ENCODE measurements at regions not wholly inside any gene's neighbourhood (a gene's known extent, or its start where the extent isn't known, plus 50 kb on each side); places are given as distances from the start of the nearest gene placed in this dataset.

DNA sequence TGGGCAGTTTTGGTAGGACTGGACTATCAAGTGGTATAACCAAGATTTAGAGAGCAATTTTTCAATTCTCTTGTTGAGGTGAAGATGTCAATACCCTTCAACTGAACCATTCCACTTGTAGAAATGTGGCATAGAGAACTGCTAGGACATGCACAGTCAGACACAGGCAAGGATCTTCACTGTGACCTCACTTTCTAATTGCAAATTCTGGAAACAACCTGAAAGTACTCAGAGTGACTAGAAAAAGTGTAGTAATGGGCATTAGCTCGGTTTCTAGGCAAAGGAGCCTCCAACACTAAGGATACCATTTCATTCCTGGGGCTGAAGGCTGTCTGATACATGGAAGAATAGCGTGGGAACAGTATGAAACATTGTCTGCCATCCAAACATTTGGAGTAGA is 433.0 kb upstream of the RUNX1 start:
- no peaks in the 10 kb centered on the region for H3K36me3 ChIP-seq (ENCODE audit: control insufficient read depth in 2 of 2, extremely low read depth in 1 of 2, insufficient read depth in 2 of 2, low read length in 2 of 2)
- no peak overlapping the region for H3K27ac ChIP-seq (ENCODE audit: insufficient read depth, low read depth, low read length)
- H3K79me2 ChIP-seq (ENCODE audit: control insufficient read depth, insufficient read depth, low read length): no peaks in the 10 kb centered on the region
- no peak overlapping the region for H2AFZ ChIP-seq (ENCODE audit: low read depth, low read length)
- FAIRE-seq (no peak), DNase-seq (ENCODE audit: low read depth, low spot score) (no peak)
- H3K4me2 ChIP-seq (ENCODE audit: insufficient read depth, low read length): no peak overlapping the region
- no peaks in the 10 kb centered on the region for H3K9me1 ChIP-seq (replicated peaks; ENCODE audit: control insufficient read depth, extremely low read depth, insufficient read depth, low read length)
- no peaks in the 10 kb centered on the region for H3K9me3 ChIP-seq (replicated peaks; ENCODE audit: control insufficient read depth, insufficient read depth, low read length)
- no peak overlapping the region for H3K4me3 ChIP-seq (replicated peaks in 1 of 3; ENCODE audit: insufficient read depth in 1 of 3, low read depth in 1 of 3, low read length in 3 of 3)
- no peak overlapping the region for H3K9ac ChIP-seq (replicated peaks; ENCODE audit: extremely low read depth, insufficient read depth, low read length)
- ChIA-PET POLR2A (no interaction called here), CTCF (no interaction called here)
- intact Hi-C loops (cut with micrococcal nuclease): no loop called here
- H3K4me1 ChIP-seq (ENCODE audit: control insufficient read depth, extremely low read depth, insufficient read depth, low read length): peaks cover 17% of the 10 kb centered on the region
- H3K27me3 ChIP-seq (ENCODE audit: control insufficient read depth in 2 of 2, insufficient read depth in 2 of 2, low read length in 2 of 2): peaks cover 2% of the 10 kb centered on the region in 2 experiments
- no TSS peak for BruUV-seq (replicated peaks)
- no peaks in the 10 kb centered on the region for H4K20me1 ChIP-seq (replicated peaks; ENCODE audit: control insufficient read depth, extremely low read depth, insufficient read depth, low read length)
- dilution Hi-C loops (cut with MboI; ENCODE audit: extremely low pct_ligation_motif_present, low sequenced_read_pairs): no loop called here
- TF ChIP-seq POLR2A (IDR thresholded peaks at IDR 0.05; ENCODE audit: low read depth, low read length): no peak
- no peak for TF ChIP-seq EZH2 (IDR thresholded peaks at IDR 0.05; ENCODE audit: borderline replicate concordance, low read depth, low read length, severe bottlenecking)
- TF ChIP-seq, protein P1, sequence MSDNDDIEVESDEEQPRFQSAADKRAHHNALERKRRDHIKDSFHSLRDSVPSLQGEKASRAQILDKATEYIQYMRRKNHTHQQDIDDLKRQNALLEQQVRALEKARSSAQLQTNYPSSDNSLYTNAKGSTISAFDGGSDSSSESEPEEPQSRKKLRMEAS (IDR thresholded peaks at IDR 0.05; ENCODE audit: insufficient read depth, insufficient read length): no peak
- TF ChIP-seq JUN (IDR thresholded peaks at IDR 0.05; ENCODE audit: borderline replicate concordance, insufficient read depth, insufficient read length, low read depth): no peak
- TF ChIP-seq MYC (IDR thresholded peaks at IDR 0.05; ENCODE audit: low read depth, low read length): no peak
- TF ChIP-seq POLR2AphosphoS5 (IDR thresholded peaks at IDR 0.05; ENCODE audit: insufficient read depth, low read depth, low read length): no peak
- TF ChIP-seq, protein P2, sequence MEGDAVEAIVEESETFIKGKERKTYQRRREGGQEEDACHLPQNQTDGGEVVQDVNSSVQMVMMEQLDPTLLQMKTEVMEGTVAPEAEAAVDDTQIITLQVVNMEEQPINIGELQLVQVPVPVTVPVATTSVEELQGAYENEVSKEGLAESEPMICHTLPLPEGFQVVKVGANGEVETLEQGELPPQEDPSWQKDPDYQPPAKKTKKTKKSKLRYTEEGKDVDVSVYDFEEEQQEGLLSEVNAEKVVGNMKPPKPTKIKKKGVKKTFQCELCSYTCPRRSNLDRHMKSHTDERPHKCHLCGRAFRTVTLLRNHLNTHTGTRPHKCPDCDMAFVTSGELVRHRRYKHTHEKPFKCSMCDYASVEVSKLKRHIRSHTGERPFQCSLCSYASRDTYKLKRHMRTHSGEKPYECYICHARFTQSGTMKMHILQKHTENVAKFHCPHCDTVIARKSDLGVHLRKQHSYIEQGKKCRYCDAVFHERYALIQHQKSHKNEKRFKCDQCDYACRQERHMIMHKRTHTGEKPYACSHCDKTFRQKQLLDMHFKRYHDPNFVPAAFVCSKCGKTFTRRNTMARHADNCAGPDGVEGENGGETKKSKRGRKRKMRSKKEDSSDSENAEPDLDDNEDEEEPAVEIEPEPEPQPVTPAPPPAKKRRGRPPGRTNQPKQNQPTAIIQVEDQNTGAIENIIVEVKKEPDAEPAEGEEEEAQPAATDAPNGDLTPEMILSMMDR (IDR thresholded peaks at IDR 0.05; ENCODE audit: extremely low read depth in 1 of 2, insufficient read depth in 1 of 2, low read depth in 1 of 2, low read length in 2 of 2): no peak

DNA sequence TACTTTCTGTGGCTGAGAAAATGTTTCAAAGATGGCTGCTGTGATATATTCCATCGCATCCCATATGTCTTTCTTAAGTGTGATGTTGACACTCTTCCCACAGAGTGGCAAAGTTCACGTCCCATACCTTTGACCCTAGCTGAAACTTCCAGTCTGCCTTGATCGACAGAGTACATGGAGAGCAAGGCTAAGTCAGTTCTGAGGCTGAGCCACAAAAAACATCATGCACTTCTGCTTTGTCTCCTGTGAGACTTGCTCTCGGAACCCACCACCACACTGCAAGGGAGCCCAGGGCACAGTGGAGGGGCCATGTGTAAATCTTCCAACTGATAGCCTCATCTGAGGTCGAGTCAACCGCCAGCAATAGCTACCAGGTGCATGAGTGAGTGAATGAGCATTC is 431.9 kb upstream of the RUNX1 start:
- H3K36me3 ChIP-seq (ENCODE audit: control insufficient read depth in 2 of 2, extremely low read depth in 1 of 2, insufficient read depth in 2 of 2, low read length in 2 of 2): no peaks in the 10 kb centered on the region
- intact Hi-C loops (cut with micrococcal nuclease) (no loop called here), dilution Hi-C loops (cut with MboI; ENCODE audit: extremely low pct_ligation_motif_present, low sequenced_read_pairs) (no loop called here)
- no peak overlapping the region for H3K9ac ChIP-seq (replicated peaks; ENCODE audit: extremely low read depth, insufficient read depth, low read length)
- FAIRE-seq (no peak), DNase-seq (ENCODE audit: low read depth, low spot score) (no peak)
- no TSS peak for BruUV-seq (replicated peaks)
- no peaks in the 10 kb centered on the region for H3K9me1 ChIP-seq (replicated peaks; ENCODE audit: control insufficient read depth, extremely low read depth, insufficient read depth, low read length)
- no peak overlapping the region for H3K27ac ChIP-seq (ENCODE audit: insufficient read depth, low read depth, low read length)
- no peaks in the 10 kb centered on the region for H3K79me2 ChIP-seq (ENCODE audit: control insufficient read depth, insufficient read depth, low read length)
- ChIA-PET CTCF (no interaction called here), POLR2A (no interaction called here)
- H2AFZ ChIP-seq (ENCODE audit: low read depth, low read length): no peak overlapping the region
- H4K20me1 ChIP-seq (replicated peaks; ENCODE audit: control insufficient read depth, extremely low read depth, insufficient read depth, low read length): no peaks in the 10 kb centered on the region
- no peaks in the 10 kb centered on the region for H3K9me3 ChIP-seq (replicated peaks; ENCODE audit: control insufficient read depth, insufficient read depth, low read length)
- H3K4me3 ChIP-seq (replicated peaks in 1 of 3; ENCODE audit: insufficient read depth in 1 of 3, low read depth in 1 of 3, low read length in 3 of 3): no peak overlapping the region
- peaks cover 0 to 2% of the 10 kb centered on the region in 2 experiments for H3K27me3 ChIP-seq (ENCODE audit: control insufficient read depth in 2 of 2, insufficient read depth in 2 of 2, low read length in 2 of 2)
- H3K4me2 ChIP-seq (ENCODE audit: insufficient read depth, low read length): no peak overlapping the region
- no peak for TF ChIP-seq GATA2 (IDR thresholded peaks at IDR 0.05; ENCODE audit: insufficient read depth, insufficient read length, low read depth, low read length)
- TF ChIP-seq MYC (IDR thresholded peaks at IDR 0.05; ENCODE audit: low read depth, low read length): no peak
- TF ChIP-seq, protein P2 (IDR thresholded peaks at IDR 0.05; ENCODE audit: extremely low read depth in 1 of 2, insufficient read depth in 1 of 2, low read depth in 1 of 2, low read length in 2 of 2): no peak
- TF ChIP-seq, protein P1 (IDR thresholded peaks at IDR 0.05; ENCODE audit: insufficient read depth, insufficient read length): no peak
- no peak for TF ChIP-seq POLR2A (IDR thresholded peaks at IDR 0.05; ENCODE audit: low read depth, low read length)
- no peak for TF ChIP-seq FOS (IDR thresholded peaks at IDR 0.05; ENCODE audit: borderline replicate concordance, insufficient read depth, low read length)
- TF ChIP-seq JUN (IDR thresholded peaks at IDR 0.05; ENCODE audit: borderline replicate concordance, insufficient read depth, insufficient read length, low read depth): no peak
- no peak for TF ChIP-seq POLR2AphosphoS5 (IDR thresholded peaks at IDR 0.05; ENCODE audit: insufficient read depth, low read depth, low read length)
- no peak for TF ChIP-seq EZH2 (IDR thresholded peaks at IDR 0.05; ENCODE audit: borderline replicate concordance, low read depth, low read length, severe bottlenecking)
- peaks cover 28% of the 10 kb centered on the region for H3K4me1 ChIP-seq (ENCODE audit: control insufficient read depth, extremely low read depth, insufficient read depth, low read length)

Measured in endothelial cell of umbilical vein (primary cell).